ENCODE measurements at regions not wholly inside any gene's neighbourhood (a gene's known extent, or its start where the extent isn't known, plus 50 kb on each side); places are given as distances from the start of the nearest gene placed in this dataset.

GRCh38 chr4:62531731-62532130, 1331.6 kb downstream of the ADGRL3 start:
- H3T11ph ChIP-seq (ENCODE audit: low read length): no peak overlapping the region
- H3K79me2 ChIP-seq (ENCODE audit: insufficient read depth, low read length): no peaks in the 10 kb centered on the region
- H3K79me1 ChIP-seq (ENCODE audit: insufficient read depth, low read depth, low read length, poor library complexity, severe bottlenecking): no peaks in the 10 kb centered on the region
- no peaks in the 10 kb centered on the region for H3K27me3 ChIP-seq (ENCODE audit: insufficient read depth, low read length)
- H2BK12ac ChIP-seq (ENCODE audit: insufficient read length, low read depth, low read length): no peak overlapping the region
- H2AFZ ChIP-seq (ENCODE audit: low read length): no peak overlapping the region
- H3K4me1 ChIP-seq (ENCODE audit: insufficient read depth, low read length): no peaks in the 10 kb centered on the region
- Mint-ChIP-seq H3K9me3 (peaks cover 5 to 10% of the 10 kb centered on the region in 2 experiments; a peak in 3 of 5 replicates), H3K27ac (no peak overlapping the region), H3K4me1 (peaks cover 19 to 24% of the 10 kb centered on the region in 2 experiments), H3K4me3 (no peak overlapping the region), H3K36me3 (ENCODE audit: insufficient read depth in 1 of 3, low read depth in 3 of 3) (peaks cover 2 to 10% (median 4%) of the 10 kb centered on the region in 3 experiments; a peak in 4 of 7 replicates), H3K27me3 (ENCODE audit: low read depth) (no peaks in the 10 kb centered on the region)
- no peak overlapping the region for H3K23ac ChIP-seq (ENCODE audit: insufficient read length, low read depth, low read length)
- no peak overlapping the region for H2AK5ac ChIP-seq (ENCODE audit: insufficient read length, low read length)
- peak; percentile 42 for DNase-seq
- H2BK20ac ChIP-seq (ENCODE audit: low read depth, low read length, poor library complexity, severe bottlenecking): no peak overlapping the region
- H4K20me1 ChIP-seq (ENCODE audit: control insufficient read depth, insufficient read depth, insufficient read length): no peaks in the 10 kb centered on the region
- no peak overlapping the region for H3K18ac ChIP-seq (ENCODE audit: insufficient read length, low read depth, low read length)
- no CpG with 5 or more reads among the region's 1 CpG for WGBS (ENCODE audit: extremely low coverage, insufficient read length, low lambda C conversion rate)
- no peak overlapping the region for H3K9ac ChIP-seq (ENCODE audit: extremely low read depth, insufficient read length, low read length)
- no peak overlapping the region for H3K14ac ChIP-seq (ENCODE audit: insufficient read depth, low read length)
- no peak overlapping the region for H2BK120ac ChIP-seq (ENCODE audit: low read depth, low read length, poor library complexity, severe bottlenecking)
- no peak overlapping the region for H3K27ac ChIP-seq (ENCODE audit: insufficient read length, low read depth, low read length)
- no peak overlapping the region for H4K91ac ChIP-seq (ENCODE audit: insufficient read length, low read depth, low read length)
- H4K5ac ChIP-seq (ENCODE audit: insufficient read length, low read depth, low read length): no peak overlapping the region
- no peak overlapping the region for H3K56ac ChIP-seq (ENCODE audit: insufficient read length, low read depth, low read length)
- no peak overlapping the region for H3K4me2 ChIP-seq (ENCODE audit: insufficient read depth, insufficient read length, low read length)
- H3K9me3 ChIP-seq (ENCODE audit: control insufficient read depth, low read depth, low read length): no peaks in the 10 kb centered on the region
- H3K4ac ChIP-seq (ENCODE audit: low read depth, low read length): no peak overlapping the region
- no peak overlapping the region for H4K8ac ChIP-seq (replicated peaks; ENCODE audit: insufficient read length, low read depth, low read length)
- no peak overlapping the region for H2BK5ac ChIP-seq (ENCODE audit: insufficient read length, low read length)
- TF ChIP-seq, protein P1, sequence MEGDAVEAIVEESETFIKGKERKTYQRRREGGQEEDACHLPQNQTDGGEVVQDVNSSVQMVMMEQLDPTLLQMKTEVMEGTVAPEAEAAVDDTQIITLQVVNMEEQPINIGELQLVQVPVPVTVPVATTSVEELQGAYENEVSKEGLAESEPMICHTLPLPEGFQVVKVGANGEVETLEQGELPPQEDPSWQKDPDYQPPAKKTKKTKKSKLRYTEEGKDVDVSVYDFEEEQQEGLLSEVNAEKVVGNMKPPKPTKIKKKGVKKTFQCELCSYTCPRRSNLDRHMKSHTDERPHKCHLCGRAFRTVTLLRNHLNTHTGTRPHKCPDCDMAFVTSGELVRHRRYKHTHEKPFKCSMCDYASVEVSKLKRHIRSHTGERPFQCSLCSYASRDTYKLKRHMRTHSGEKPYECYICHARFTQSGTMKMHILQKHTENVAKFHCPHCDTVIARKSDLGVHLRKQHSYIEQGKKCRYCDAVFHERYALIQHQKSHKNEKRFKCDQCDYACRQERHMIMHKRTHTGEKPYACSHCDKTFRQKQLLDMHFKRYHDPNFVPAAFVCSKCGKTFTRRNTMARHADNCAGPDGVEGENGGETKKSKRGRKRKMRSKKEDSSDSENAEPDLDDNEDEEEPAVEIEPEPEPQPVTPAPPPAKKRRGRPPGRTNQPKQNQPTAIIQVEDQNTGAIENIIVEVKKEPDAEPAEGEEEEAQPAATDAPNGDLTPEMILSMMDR (conservative IDR thresholded peaks at IDR 0.05): peak; percentile 49; the same call in 2 of the 3 replicates
- H2BK15ac ChIP-seq (ENCODE audit: low read depth, low read length): no peak overlapping the region
- H3K23me2 ChIP-seq (ENCODE audit: insufficient read length, low read depth, low read length, poor library complexity, severe bottlenecking): no peaks in the 10 kb centered on the region

All from H9 (cell line).